ENCODE measurements at regions not wholly inside any gene's neighbourhood (a gene's known extent, or its start where the extent isn't known, plus 50 kb on each side); places are given as distances from the start of the nearest gene placed in this dataset.

DNA sequence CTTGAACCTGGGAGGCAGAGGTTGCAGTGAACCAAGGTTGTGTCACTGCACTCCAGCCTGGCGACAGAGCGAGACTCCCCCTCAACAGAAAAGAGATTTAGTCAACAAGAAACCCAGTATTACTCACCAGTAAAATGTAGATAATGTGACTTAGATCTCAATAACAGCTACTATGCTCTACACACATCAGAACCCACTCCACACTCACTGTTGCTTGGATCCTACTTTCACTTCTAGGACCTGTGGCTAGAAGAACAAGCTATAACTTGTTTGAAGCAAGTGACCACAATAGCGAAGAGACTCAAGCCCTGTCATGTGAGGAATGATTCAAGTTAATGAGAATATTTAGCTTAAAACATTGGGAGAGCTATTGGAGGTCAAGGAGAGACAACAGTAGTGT is 100.7 kb downstream of the ANXA2 start:
- Histone ChIP-seq H3K4me1 (ENCODE audit: control insufficient read depth in 2 of 2, insufficient read depth in 1 of 2, low read depth in 1 of 2, low read length in 2 of 2) (no peaks in the 10 kb centered on the region), H3K4me3 (ENCODE audit: low read length in 2 of 2) (no peak overlapping the region)

More for the DNA sequence above, 100.7 kb downstream of the ANXA2 start:
- Histone ChIP-seq H3K79me1 (ENCODE audit: low read depth, low read length) (no peaks in the 10 kb centered on the region), H3K23ac (ENCODE audit: low read depth, low read length, poor library complexity) (no peak overlapping the region), H2AK5ac (ENCODE audit: low read depth, low read length) (no peak overlapping the region), H4K91ac (ENCODE audit: low read depth, low read length, poor library complexity) (no peak overlapping the region), H3K27ac (replicated peaks; ENCODE audit: low read length) (no peak overlapping the region), H3K4me2 (ENCODE audit: insufficient read depth, low read length, poor library complexity, severe bottlenecking) (no peak overlapping the region), H2BK5ac (ENCODE audit: low read length) (no peak overlapping the region), H3K14ac (ENCODE audit: low read length) (no peak overlapping the region), H3K9me3 (replicated peaks in 1 of 2; ENCODE audit: control insufficient read depth in 2 of 2, insufficient read depth in 1 of 2, low read depth in 1 of 2, low read length in 2 of 2) (peaks cover 0 to 4% of the 10 kb centered on the region in 2 donors), H3K36me3 (replicated peaks in 1 of 2; ENCODE audit: control insufficient read depth in 2 of 2, insufficient read depth in 2 of 2, low read length in 2 of 2) (no peaks in the 10 kb centered on the region), H2AFZ (ENCODE audit: low read length) (no peak overlapping the region), H3K4ac (ENCODE audit: low read length) (no peak overlapping the region), H4K8ac (ENCODE audit: low read depth, low read length) (no peak overlapping the region), H3K27me3 (ENCODE audit: control insufficient read depth in 3 of 3, insufficient read depth in 3 of 3, low read depth in 1 of 3, low read length in 3 of 3) (no peaks in the 10 kb centered on the region), H3K9ac (ENCODE audit: low read depth, low read length, poor library complexity) (no peak overlapping the region), H3K18ac (ENCODE audit: low read length) (no peak overlapping the region), H2BK12ac (ENCODE audit: low read length) (no peak overlapping the region), H2BK120ac (ENCODE audit: low read depth, low read length) (no peak overlapping the region), H2BK15ac (ENCODE audit: low read length) (no peak overlapping the region)
- WGBS, 2 donors (ENCODE audit: extremely low coverage in 2 of 2, insufficient read length in 2 of 2, insufficient replicate concordance in 1 of 2) = no CpG with 5 or more reads among the region's 3 CpGs
- no peak for DNase-seq (ENCODE audit: low spot score)

Measured in neuronal stem cell (in vitro differentiated cells).